Left kidney (tissue), 1 donor: ENCODE measurements at regions not wholly inside any gene's neighbourhood (a gene's known extent, or its start where the extent isn't known, plus 50 kb on each side); places are given as distances from the start of the nearest gene placed in this dataset.
"Not testable (repeated sequence)": the region's sequence is repeated elsewhere in the genome, so short reads cannot be mapped to it uniquely, and the experiment has no call there.

ENCODE experiments used
- DNase-seq: peaks from one replicate; pipeline ENCODE4 v3.0.0-alpha.2; 2013

GRCh38 chr7:16266877-16267276 is 154.5 kb downstream of the CRPPA start:
- no peak for DNase-seq

DNA sequence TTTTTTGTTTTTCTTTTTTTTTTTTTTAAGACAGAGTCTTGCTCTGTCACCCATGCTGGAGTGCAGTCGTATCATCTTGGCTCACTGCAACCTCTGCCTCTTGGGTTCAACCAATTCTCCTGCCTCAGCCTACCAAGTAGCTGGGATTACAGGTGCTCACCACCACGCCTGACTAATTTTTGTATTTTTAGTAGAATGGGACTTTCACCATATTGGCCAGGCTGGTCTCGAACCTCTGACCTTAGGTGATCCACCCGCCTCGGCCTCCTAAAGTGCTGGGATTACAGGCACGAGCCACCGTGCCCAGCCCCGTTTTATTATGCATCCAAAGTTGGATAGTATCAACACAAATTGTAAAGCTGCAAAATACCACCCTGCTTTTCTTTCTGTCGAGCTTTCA is 154.9 kb downstream of the CRPPA start:
- DNase-seq: not testable (repeated sequence)

- no peak for DNase-seq
These were observed 155.4 kb downstream of the CRPPA start for GRCh38 chr7:16265863-16266458.

DNA sequence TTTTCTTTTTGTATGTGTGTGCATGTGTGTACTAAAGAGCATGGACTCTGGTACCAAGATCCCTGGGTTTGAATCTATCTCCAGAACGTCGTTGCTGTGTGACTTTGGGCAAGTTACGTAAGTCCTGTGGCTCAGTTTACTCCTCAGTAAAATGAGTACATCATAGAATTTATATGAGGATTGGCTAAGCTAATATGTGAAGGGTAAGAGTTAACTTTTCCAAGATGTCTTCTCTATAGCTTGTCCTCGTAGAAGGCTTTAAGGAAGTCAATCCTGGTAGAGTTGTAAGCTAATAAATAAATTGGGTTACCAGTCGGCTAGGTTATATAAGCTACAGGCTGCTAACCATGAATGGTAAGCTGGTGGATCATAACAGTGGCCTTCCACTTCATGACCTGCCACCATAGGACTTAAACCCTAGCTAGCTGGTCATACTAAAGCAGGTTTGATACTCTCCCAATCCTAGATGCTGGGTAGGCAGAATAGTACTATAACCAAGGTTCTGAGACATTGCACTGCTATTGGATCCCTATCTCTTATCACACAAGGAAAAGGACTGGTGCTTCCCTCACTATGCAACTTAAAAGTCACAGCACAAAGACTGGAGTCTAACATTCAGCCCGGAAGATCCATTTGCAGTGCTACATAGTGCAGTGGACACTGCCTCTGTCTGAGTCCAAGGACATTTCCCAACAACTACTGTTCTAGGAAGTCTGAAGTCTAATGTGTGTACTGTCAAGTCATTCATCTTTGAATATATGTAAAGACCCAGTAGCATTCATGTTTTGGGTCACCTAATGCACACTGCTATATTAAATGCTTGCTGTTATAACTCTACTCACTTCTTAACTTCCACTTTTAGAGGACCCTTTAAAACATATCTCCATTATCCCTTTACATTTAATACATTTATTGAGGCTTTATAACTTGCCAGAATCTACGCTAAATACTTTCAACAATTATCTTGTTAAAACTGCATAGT is 156.2 kb downstream of the CRPPA start:
- DNase-seq: no peak

- DNase-seq: no peak
These were observed 157.1 kb downstream of the CRPPA start for GRCh38 chr7:16264036-16264819.

DNA sequence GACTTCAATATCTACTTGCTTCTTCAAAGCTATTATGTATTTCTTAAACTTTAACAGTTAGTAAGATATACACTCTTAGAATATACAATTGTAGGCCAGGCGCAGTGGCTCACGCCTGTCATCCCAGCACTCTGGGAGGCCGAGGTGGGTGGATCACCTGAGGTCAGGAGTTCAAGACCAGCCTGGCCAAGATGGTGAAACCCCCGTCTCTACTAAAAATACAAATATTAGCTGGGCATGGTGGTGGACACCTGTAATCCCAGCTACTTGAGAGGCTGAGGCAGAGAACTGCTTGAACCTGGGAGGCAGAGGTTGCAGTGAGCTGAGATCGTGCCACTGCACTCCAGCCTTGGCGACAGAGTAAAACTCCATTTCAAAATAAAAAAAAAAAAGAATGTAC is 158.0 kb downstream of the CRPPA start:
- not testable (repeated sequence) for DNase-seq

DNA sequence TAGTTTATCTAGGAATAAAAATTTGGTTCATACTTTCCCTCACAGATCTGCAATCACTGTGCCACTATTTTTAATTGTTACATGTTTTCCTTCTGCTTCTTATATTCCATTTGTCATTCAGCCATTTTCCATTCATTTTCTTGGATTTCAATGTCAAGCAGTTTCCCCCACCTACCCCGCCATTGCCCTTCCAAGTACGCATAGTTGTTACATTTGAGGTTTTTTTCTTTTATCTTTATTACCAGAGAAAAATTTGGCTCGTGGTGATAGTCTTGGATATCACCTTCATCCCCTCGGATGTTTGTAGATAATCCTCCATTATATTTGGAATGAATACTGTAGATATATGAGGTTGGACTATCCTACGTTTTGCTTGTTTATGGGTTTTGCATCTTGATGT is 159.7 kb downstream of the CRPPA start:
- no peak for DNase-seq

- no peak for DNase-seq
These were observed 160.2 kb downstream of the CRPPA start for GRCh38 chr7:16261100-16261499.

DNA sequence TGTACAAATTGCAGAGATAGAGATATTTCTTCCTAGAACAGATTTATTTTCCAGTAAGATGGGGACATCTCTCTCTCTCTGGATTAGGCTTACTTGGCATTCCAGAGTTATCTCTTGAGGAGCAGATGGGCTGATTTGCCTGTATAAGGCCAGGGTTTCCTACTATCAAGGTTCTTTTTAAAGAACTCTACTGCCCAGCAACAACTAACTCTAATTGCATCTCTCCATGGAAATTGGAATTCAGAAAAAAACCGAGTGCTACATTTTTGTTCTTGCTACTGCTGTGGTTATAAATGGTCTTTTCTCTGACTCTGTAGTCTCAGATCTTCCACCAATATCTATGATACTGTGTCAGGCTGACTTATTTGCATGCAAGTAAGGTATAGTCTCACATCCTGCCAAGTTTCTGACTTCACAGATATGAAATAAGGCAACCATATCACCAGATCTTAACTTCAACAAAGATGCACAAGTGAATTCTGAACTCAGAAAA is 161.1 kb downstream of the CRPPA start:
- DNase-seq: no peak

DNA sequence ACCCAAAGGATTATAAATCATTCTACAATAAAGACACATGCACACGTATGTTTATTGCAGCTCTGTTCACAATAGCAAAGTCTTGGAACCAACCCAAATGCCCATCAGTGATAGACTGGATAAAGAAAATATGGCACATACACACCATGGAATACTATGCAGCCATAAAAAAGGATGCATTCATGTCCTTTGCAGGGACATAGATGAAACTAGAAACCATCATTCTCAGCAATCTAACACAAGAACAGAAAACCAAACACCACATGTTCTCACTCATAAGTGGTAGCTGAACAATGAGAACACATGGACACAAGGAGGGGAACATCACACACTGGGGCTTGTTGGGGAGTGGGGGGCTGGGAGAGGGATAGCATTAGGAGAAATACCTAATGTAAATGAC is 164.9 kb downstream of the CRPPA start:
- DNase-seq: not testable (repeated sequence)

GRCh38 chr7:16255952-16256351 is 165.4 kb downstream of the CRPPA start:
- DNase-seq: not testable (repeated sequence)

DNA sequence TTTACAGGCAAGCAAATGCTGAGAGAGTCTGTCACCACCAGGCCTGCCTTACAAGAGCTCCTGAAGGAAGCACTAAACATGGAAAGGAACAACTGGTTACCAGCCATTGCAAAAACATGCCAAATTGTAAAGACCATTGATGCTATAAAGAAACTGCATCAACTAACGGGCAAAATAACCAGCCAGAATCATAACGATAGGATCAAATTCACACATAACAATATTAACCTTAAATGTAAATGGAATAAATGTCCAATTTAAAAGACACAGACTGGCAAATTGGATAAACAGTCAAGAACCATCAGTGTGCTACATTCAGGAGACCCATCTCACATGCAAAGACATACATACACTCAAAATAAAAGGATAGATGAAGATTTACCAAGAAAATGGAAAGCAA is 170.7 kb downstream of the CRPPA start:
- DNase-seq: not testable (repeated sequence)

- not testable (repeated sequence) for DNase-seq
These were observed 172.1 kb downstream of the CRPPA start for GRCh38 chr7:16249204-16249603.

DNA sequence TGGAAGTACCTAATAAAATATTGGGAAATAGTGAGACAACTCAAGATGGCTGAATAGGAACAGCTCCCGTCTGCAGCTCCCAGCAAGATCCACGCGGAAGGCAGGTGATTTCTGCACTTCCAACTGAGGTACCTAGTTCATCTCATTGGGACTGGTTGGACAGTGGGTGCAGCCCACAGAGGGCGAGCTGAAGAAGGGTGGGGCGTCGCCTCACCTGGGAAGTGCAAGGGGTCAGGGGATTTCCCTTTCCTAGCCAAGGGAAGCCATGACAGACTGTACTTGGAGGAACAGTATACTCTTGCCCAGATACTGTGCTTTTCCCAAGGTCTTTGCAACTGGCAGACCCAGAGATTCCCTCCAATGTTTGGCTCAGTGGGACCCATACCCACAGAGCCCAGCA is 172.8 kb downstream of the CRPPA start:
- not testable (repeated sequence) for DNase-seq

GRCh38 chr7:16244469-16244868 is 176.9 kb downstream of the CRPPA start:
- DNase-seq: no peak

DNA sequence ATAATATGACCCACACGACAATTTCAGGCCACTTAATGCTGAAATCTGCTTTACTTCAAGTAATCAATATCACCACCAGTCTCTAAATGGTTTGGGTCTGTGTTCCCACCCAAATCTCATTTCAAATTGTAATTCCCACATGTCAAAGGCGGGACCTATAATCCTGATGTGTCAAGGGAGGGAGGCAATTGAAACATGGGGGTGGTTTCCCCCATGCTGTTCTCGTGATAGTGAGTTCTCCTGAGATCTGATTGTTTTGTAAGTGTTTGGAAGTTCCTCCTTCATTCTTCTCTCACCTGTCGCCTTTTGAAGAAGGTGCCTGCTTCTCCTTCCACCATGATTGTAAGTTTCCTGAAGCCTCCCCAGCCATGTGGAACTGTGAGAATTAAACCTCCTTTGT is 178.4 kb downstream of the CRPPA start:
- DNase-seq: no peak

DNA sequence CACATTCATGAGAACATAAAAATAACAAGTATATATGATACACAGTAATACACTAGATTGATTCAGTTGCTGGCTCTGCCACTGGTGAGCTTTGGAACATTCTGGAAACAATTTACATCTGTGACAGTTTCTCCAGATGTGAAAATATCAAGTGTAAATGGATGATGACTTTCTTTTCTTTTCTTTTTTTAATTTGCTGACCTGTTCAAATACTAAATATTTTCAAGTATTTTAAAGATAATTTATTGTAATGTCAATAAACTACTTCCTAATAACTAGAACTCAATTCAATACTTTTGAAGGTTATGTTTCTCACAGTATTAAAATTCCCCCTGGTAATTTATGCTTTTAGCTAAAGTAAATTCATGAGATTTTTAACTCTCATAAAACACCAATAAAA is 180.3 kb downstream of the CRPPA start:
- no peak for DNase-seq

GRCh38 chr7:16236381-16236780 is 185.0 kb downstream of the CRPPA start:
- DNase-seq: no peak

- DNase-seq: no peak
These were observed 185.9 kb downstream of the CRPPA start for GRCh38 chr7:16235147-16236114.

DNA sequence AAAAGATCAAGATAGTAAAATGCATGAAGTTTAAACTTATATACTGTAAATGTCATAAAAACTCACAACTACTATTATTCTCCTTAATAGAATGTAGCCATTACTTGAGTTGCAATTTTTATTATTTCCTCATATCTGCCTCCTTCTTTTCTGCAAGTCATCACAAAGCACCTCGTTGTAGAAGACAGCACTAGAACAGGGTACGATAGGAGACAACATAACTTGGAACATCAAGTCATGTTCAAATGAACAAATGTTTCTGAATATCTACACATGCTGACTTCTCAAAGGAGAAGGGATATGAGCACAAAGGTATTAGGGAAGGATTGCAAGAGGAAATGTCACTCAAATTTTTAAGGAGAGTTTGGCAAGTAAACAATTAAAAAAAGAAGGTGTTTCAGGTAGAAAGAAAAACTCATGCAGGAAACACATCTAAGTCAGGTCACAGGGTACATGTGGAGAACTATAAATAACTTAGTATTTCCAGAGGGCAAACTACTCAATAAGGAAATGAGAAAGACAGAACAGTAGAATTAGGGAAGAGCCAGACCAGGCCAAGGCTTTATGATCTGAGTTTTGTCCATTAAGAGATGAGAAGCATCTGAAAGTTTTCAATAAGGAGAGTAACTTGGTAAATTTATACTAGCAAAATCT is 186.7 kb downstream of the CRPPA start:
- DNase-seq: no peak

GRCh38 chr7:16233517-16233916 is 187.8 kb downstream of the CRPPA start:
- DNase-seq: no peak
